ENCODE measurements at regions not wholly inside any gene's neighbourhood (a gene's known extent, or its start where the extent isn't known, plus 50 kb on each side); places are given as distances from the start of the nearest gene placed in this dataset.
A peak's percentile ranks its signal among the peaks of the same experiment; 100 is the strongest.

GRCh38 chr2:45237850-45238542 is 228.7 kb upstream of the SIX2 start:
- Histone ChIP-seq H2AK5ac (ENCODE audit: low read length) (no peak overlapping the region), H2AFZ (ENCODE audit: insufficient read depth, low read length, poor library complexity) (no peak overlapping the region), H3K14ac (ENCODE audit: low read length) (no peak overlapping the region), H2BK12ac (ENCODE audit: low read length) (no peak overlapping the region), H3K9ac (ENCODE audit: low read length) (no peak overlapping the region), H3K4me2 (ENCODE audit: low read length) (no peak overlapping the region), H3K27me3 (ENCODE audit: insufficient read depth, low read length) (no peaks in the 10 kb centered on the region), H4K91ac (ENCODE audit: low read depth, low read length) (no peak overlapping the region), H3K4ac (ENCODE audit: low read depth, low read length) (no peak overlapping the region), H3K23ac (ENCODE audit: low read length) (no peak overlapping the region), H3K79me1 (ENCODE audit: low read length) (peaks cover 2% of the 10 kb centered on the region), H3K79me2 (ENCODE audit: control insufficient read depth, insufficient read depth, low read length, poor library complexity) (no peaks in the 10 kb centered on the region), H3K36me3 (ENCODE audit: control insufficient read depth in 1 of 2, insufficient read depth in 2 of 2, low read length in 2 of 2) (no peaks in the 10 kb centered on the region), H3K18ac (ENCODE audit: low read length) (no peak overlapping the region), H3K4me3 (ENCODE audit: low read depth, low read length) (no peak overlapping the region), H4K8ac (ENCODE audit: low read depth, low read length) (no peak overlapping the region), H3K9me3 (ENCODE audit: insufficient read depth, low read depth, low read length) (no peaks in the 10 kb centered on the region), H3K4me1 (ENCODE audit: control insufficient read depth in 1 of 2, insufficient read depth in 2 of 2, low read length in 2 of 2) (peaks cover 0 to 4% of the 10 kb centered on the region in 2 experiments), H4K12ac (ENCODE audit: low read depth, low read length) (no peak overlapping the region), H3K27ac (ENCODE audit: low read depth, low read length) (no peak overlapping the region), H2BK120ac (ENCODE audit: insufficient read depth, low read length, poor library complexity) (no peak overlapping the region), H2BK5ac (ENCODE audit: low read depth, low read length, poor library complexity) (no peak overlapping the region)
- no CpG with 5 or more reads among the region's 6 CpGs for WGBS (ENCODE audit: extremely low coverage, insufficient coverage, insufficient read length)
- DNase-seq: peak in 1 of 2 donors; percentile 22

DNA sequence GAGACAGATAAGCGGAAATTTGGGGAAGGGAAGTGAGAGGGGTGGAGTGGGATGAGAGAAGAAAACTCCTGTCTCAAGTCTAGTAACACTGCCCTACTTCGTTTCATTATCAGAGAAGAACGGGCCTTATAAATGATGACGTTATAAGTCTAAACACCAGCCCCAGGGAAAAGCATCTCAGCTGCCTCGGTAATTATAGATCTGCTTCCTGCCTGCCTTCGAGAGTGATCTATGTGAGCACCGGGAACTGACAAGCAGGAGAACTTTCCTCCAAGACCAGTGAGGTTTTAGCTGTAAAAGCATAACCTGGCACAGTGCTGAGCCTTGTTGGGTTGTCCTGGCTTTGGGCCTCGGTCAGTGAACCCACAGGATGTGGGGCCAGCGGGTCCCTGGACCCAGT is 227.9 kb upstream of the SIX2 start:
- no peaks in the 10 kb centered on the region for H3K4me1 ChIP-seq (ENCODE audit: control insufficient read depth in 1 of 2, insufficient read depth in 2 of 2, low read length in 2 of 2)
- H4K91ac ChIP-seq (ENCODE audit: low read depth, low read length): no peak overlapping the region
- no peak overlapping the region for H2BK12ac ChIP-seq (ENCODE audit: low read length)
- no peak overlapping the region for H2AFZ ChIP-seq (ENCODE audit: insufficient read depth, low read length, poor library complexity)
- no peak overlapping the region for H3K14ac ChIP-seq (ENCODE audit: low read length)
- no peak overlapping the region for H3K18ac ChIP-seq (ENCODE audit: low read length)
- WGBS (ENCODE audit: extremely low coverage, insufficient coverage, insufficient read length): 100% methylated on average over 1 of the region's 9 CpGs
- H3K23ac ChIP-seq (ENCODE audit: low read length): no peak overlapping the region
- no peaks in the 10 kb centered on the region for H3K36me3 ChIP-seq (ENCODE audit: control insufficient read depth in 1 of 2, insufficient read depth in 2 of 2, low read length in 2 of 2)
- H3K4me2 ChIP-seq (ENCODE audit: low read length): no peak overlapping the region
- no peaks in the 10 kb centered on the region for H3K79me1 ChIP-seq (ENCODE audit: low read length)
- H4K8ac ChIP-seq (ENCODE audit: low read depth, low read length): no peak overlapping the region
- H3K9ac ChIP-seq (ENCODE audit: low read length): no peak overlapping the region
- H2BK120ac ChIP-seq (ENCODE audit: insufficient read depth, low read length, poor library complexity): no peak overlapping the region
- no peak overlapping the region for H3K27ac ChIP-seq (ENCODE audit: low read depth, low read length)
- H3K4ac ChIP-seq (ENCODE audit: low read depth, low read length): no peak overlapping the region
- no peak overlapping the region for H4K12ac ChIP-seq (ENCODE audit: low read depth, low read length)
- H2AK5ac ChIP-seq (ENCODE audit: low read length): no peak overlapping the region
- H2BK5ac ChIP-seq (ENCODE audit: low read depth, low read length, poor library complexity): no peak overlapping the region
- H3K27me3 ChIP-seq (ENCODE audit: insufficient read depth, low read length): no peaks in the 10 kb centered on the region
- no peaks in the 10 kb centered on the region for H3K79me2 ChIP-seq (ENCODE audit: control insufficient read depth, insufficient read depth, low read length, poor library complexity)
- no peaks in the 10 kb centered on the region for H3K9me3 ChIP-seq (ENCODE audit: insufficient read depth, low read depth, low read length)
- no peak overlapping the region for H3K4me3 ChIP-seq (ENCODE audit: low read depth, low read length)
- DNase-seq: no peak

- Histone ChIP-seq H3K9me3 (ENCODE audit: insufficient read depth, low read depth, low read length) (no peaks in the 10 kb centered on the region), H2BK120ac (ENCODE audit: insufficient read depth, low read length, poor library complexity) (no peak overlapping the region), H2BK12ac (ENCODE audit: low read length) (no peak overlapping the region), H3K4me2 (ENCODE audit: low read length) (no peak overlapping the region), H3K27ac (ENCODE audit: low read depth, low read length) (no peak overlapping the region), H3K18ac (ENCODE audit: low read length) (no peak overlapping the region), H3K79me2 (ENCODE audit: control insufficient read depth, insufficient read depth, low read length, poor library complexity) (no peaks in the 10 kb centered on the region), H4K8ac (ENCODE audit: low read depth, low read length) (no peak overlapping the region), H4K91ac (ENCODE audit: low read depth, low read length) (no peak overlapping the region), H4K12ac (ENCODE audit: low read depth, low read length) (no peak overlapping the region), H2AFZ (ENCODE audit: insufficient read depth, low read length, poor library complexity) (no peak overlapping the region), H3K27me3 (ENCODE audit: insufficient read depth, low read length) (no peaks in the 10 kb centered on the region), H3K4me1 (ENCODE audit: control insufficient read depth in 1 of 2, insufficient read depth in 2 of 2, low read length in 2 of 2) (no peaks in the 10 kb centered on the region), H3K4ac (ENCODE audit: low read depth, low read length) (no peak overlapping the region), H2AK5ac (ENCODE audit: low read length) (no peak overlapping the region), H3K9ac (ENCODE audit: low read length) (no peak overlapping the region), H2BK5ac (ENCODE audit: low read depth, low read length, poor library complexity) (no peak overlapping the region), H3K4me3 (ENCODE audit: low read depth, low read length) (no peak overlapping the region), H3K14ac (ENCODE audit: low read length) (no peak overlapping the region), H3K36me3 (ENCODE audit: control insufficient read depth in 1 of 2, insufficient read depth in 2 of 2, low read length in 2 of 2) (no peaks in the 10 kb centered on the region), H3K79me1 (ENCODE audit: low read length) (no peaks in the 10 kb centered on the region), H3K23ac (ENCODE audit: low read length) (no peak overlapping the region)
- DNase-seq: no peak
- WGBS (ENCODE audit: extremely low coverage, insufficient coverage, insufficient read length): no CpG with 5 or more reads among the region's 2 CpGs
Measured at GRCh38 chr2:45236268-45236667, 227.0 kb upstream of the SIX2 start.

- Histone ChIP-seq H3K27ac (ENCODE audit: low read depth, low read length) (no peak overlapping the region), H2AK5ac (ENCODE audit: low read length) (no peak overlapping the region), H2BK12ac (ENCODE audit: low read length) (no peak overlapping the region), H3K9me3 (ENCODE audit: insufficient read depth, low read depth, low read length) (no peaks in the 10 kb centered on the region), H3K79me1 (ENCODE audit: low read length) (no peaks in the 10 kb centered on the region), H3K27me3 (ENCODE audit: insufficient read depth, low read length) (no peaks in the 10 kb centered on the region), H3K36me3 (ENCODE audit: control insufficient read depth in 1 of 2, insufficient read depth in 2 of 2, low read length in 2 of 2) (no peaks in the 10 kb centered on the region), H4K8ac (ENCODE audit: low read depth, low read length) (no peak overlapping the region), H3K4me3 (ENCODE audit: low read depth, low read length) (no peak overlapping the region), H2BK120ac (ENCODE audit: insufficient read depth, low read length, poor library complexity) (no peak overlapping the region), H2BK5ac (ENCODE audit: low read depth, low read length, poor library complexity) (no peak overlapping the region), H3K18ac (ENCODE audit: low read length) (no peak overlapping the region), H3K4ac (ENCODE audit: low read depth, low read length) (no peak overlapping the region), H4K91ac (ENCODE audit: low read depth, low read length) (no peak overlapping the region), H2AFZ (ENCODE audit: insufficient read depth, low read length, poor library complexity) (no peak overlapping the region), H3K79me2 (ENCODE audit: control insufficient read depth, insufficient read depth, low read length, poor library complexity) (no peaks in the 10 kb centered on the region), H3K4me2 (ENCODE audit: low read length) (no peak overlapping the region), H3K14ac (ENCODE audit: low read length) (no peak overlapping the region), H3K23ac (ENCODE audit: low read length) (no peak overlapping the region), H4K12ac (ENCODE audit: low read depth, low read length) (no peak overlapping the region), H3K4me1 (ENCODE audit: control insufficient read depth in 1 of 2, insufficient read depth in 2 of 2, low read length in 2 of 2) (no peaks in the 10 kb centered on the region), H3K9ac (ENCODE audit: low read length) (no peak overlapping the region)
- no peak for DNase-seq
- WGBS (ENCODE audit: extremely low coverage, insufficient coverage, insufficient read length): no CpG with 5 or more reads among the region's 3 CpGs
Measured at GRCh38 chr2:45233301-45233700, 224.0 kb upstream of the SIX2 start.

All from trophoblast cell (in vitro differentiated cells and primary cell).